ENCODE measurements at regions not wholly inside any gene's neighbourhood (a gene's known extent, or its start where the extent isn't known, plus 50 kb on each side); places are given as distances from the start of the nearest gene placed in this dataset.

- TF ChIP-seq EZH2 (IDR thresholded peaks at IDR 0.05; ENCODE audit: borderline replicate concordance, low read length) (no peak), CTCF (conservative IDR thresholded peaks at IDR 0.05 in 1 of 2, IDR thresholded peaks at IDR 0.05 in 1 of 2; ENCODE audit: extremely low read depth in 1 of 2, insufficient read depth in 1 of 2, low read depth in 1 of 2, low read length in 2 of 2) (no peak)
Measured at GRCh38 chr15:77904436-77904821, 173.1 kb downstream of the TBC1D2B start.
